Left lung (tissue), 4 donors: ENCODE measurements at regions not wholly inside any gene's neighbourhood (a gene's known extent, or its start where the extent isn't known, plus 50 kb on each side); places are given as distances from the start of the nearest gene placed in this dataset.

ENCODE experiments used
- ATAC-seq: fragments of 200-7000 bp; cut with Tn5 transposase; one replicate; pipeline ENCODE4 v1.9.1; 2020; ENCODE audit warnings: moderate library complexity
- DNase-seq, 4 donors: peaks; one replicate each; pipeline ENCODE4 v3.0.0-alpha.2; 2013 to 2020
- H3K27ac ChIP-seq, 2 donors: fragments of 200-600 bp; sonication (generic) in 1 of 2; one replicate each; pipeline versions ENCODE4 v1.5.0 to v1.8.0; 2020 to 2021
- H3K27me3 ChIP-seq, 2 donors: fragments of 200-600 bp; sonication (generic) in 1 of 2; one replicate each; pipeline versions ENCODE4 v1.5.0 to v1.8.0; 2020 to 2021
- H3K36me3 ChIP-seq, 2 donors: fragments of 200-600 bp; sonication (generic) in 1 of 2; one replicate each; pipeline versions ENCODE4 v1.5.0 to v1.8.0; 2020 to 2021
- H3K4me1 ChIP-seq, 2 donors: fragments of 200-600 bp; one replicate each; pipeline ENCODE4 v1.8.0; 2021
- H3K4me3 ChIP-seq, 2 donors: fragments of 200-600 bp; sonication (generic) in 1 of 2; one replicate each; pipeline versions ENCODE4 v1.5.0 to v1.8.0; 2020 to 2021; ENCODE audit warnings: mild to moderate bottlenecking in 1 of 2
- H3K9me3 ChIP-seq, 2 donors: fragments of 200-600 bp; sonication (generic) in 1 of 2; one replicate each; pipeline versions ENCODE4 v1.5.0 to v1.8.0; 2020 to 2021
- CTCF ChIP-seq, 2 donors: fragments of 200-600 bp; sonication (generic) in 1 of 2; IDR thresholded peaks; one replicate each; pipeline versions ENCODE4 v1.5.0 to v1.8.0; 2021; ENCODE audit warnings: antibody characterized with exemption in 2 of 2
- intact Hi-C, 2 donors: fragments of 100-400 bp; cut with DNase I; formaldehyde crosslinking; loops; one replicate each; pipeline versions ENCODE4 v1.11.2 to v1.14.2; 2022
- donor health status: DM: no; HTN: yes; CAD: no.
- donor health status: DM: no; HTN: no; CAD: no.

GRCh38 chr13:33745370-33746324, 72.3 kb upstream of the RFC3 start:
- DNase-seq, result no peak
- ATAC-seq, result peak; percentile 46
- intact Hi-C loops, result no loop called here
- Histone ChIP-seq H3K9me3 (no peaks in the 10 kb centered on the region), H3K4me1 (peaks cover 5 to 32% of the 10 kb centered on the region in 2 donors), H3K36me3 (no peaks in the 10 kb centered on the region), H3K27ac (peak overlapping the region in 1 of 2 donors; percentile 7), H3K27me3 (no peaks in the 10 kb centered on the region), H3K4me3 (no peak overlapping the region)
- TF ChIP-seq CTCF (IDR thresholded peaks at IDR 0.05), result no peak

- Histone ChIP-seq H3K9me3 (no peaks in the 10 kb centered on the region), H3K4me1 (peaks cover 5 to 32% of the 10 kb centered on the region in 2 donors), H3K36me3 (no peaks in the 10 kb centered on the region), H3K27me3 (no peaks in the 10 kb centered on the region), H3K4me3 (no peak overlapping the region), H3K27ac (no peak overlapping the region)
- ATAC-seq (no peak), DNase-seq (no peak)
- intact Hi-C loops, result no loop called here
- TF ChIP-seq CTCF (IDR thresholded peaks at IDR 0.05), result no peak
Observed at GRCh38 chr13:33746867-33747266, 71.1 kb upstream of the RFC3 start.

- H3K4me3 ChIP-seq, result no peak overlapping the region
- intact Hi-C loops, result no loop called here
- H3K27ac ChIP-seq, result no peak overlapping the region
- DNase-seq (no peak), ATAC-seq (peak; percentile 54)
- H3K36me3 ChIP-seq, result no peaks in the 10 kb centered on the region
- peaks cover 0 to under 1% of the 10 kb centered on the region in 2 donors for H3K4me1 ChIP-seq
- H3K27me3 ChIP-seq, result no peaks in the 10 kb centered on the region
- TF ChIP-seq CTCF (IDR thresholded peaks at IDR 0.05), result no peak
- H3K9me3 ChIP-seq, result no peaks in the 10 kb centered on the region
Observed at GRCh38 chr13:33751151-33751550, 66.8 kb upstream of the RFC3 start.

GRCh38 chr13:33752094-33752493, 65.9 kb upstream of the RFC3 start:
- no peaks in the 10 kb centered on the region for H3K9me3 ChIP-seq
- H3K4me1 ChIP-seq, result no peaks in the 10 kb centered on the region
- intact Hi-C loops, result no loop called here
- TF ChIP-seq CTCF (IDR thresholded peaks at IDR 0.05), result no peak
- H3K27me3 ChIP-seq, result no peaks in the 10 kb centered on the region
- DNase-seq (no peak), ATAC-seq (no peak)
- H3K4me3 ChIP-seq, result no peak overlapping the region
- H3K27ac ChIP-seq, result no peak overlapping the region
- no peaks in the 10 kb centered on the region for H3K36me3 ChIP-seq

- H3K4me3 ChIP-seq, result no peak overlapping the region
- TF ChIP-seq CTCF (IDR thresholded peaks at IDR 0.05), result no peak
- H3K4me1 ChIP-seq, result no peaks in the 10 kb centered on the region
- H3K27me3 ChIP-seq, result no peaks in the 10 kb centered on the region
- H3K9me3 ChIP-seq, result no peaks in the 10 kb centered on the region
- DNase-seq (no peak), ATAC-seq (no peak)
- H3K27ac ChIP-seq, result no peak overlapping the region
- intact Hi-C loops, result no loop called here
- no peaks in the 10 kb centered on the region for H3K36me3 ChIP-seq
Observed at GRCh38 chr13:33752597-33752996, 65.4 kb upstream of the RFC3 start.
